ENCODE measurements at regions not wholly inside any gene's neighbourhood (a gene's known extent, or its start where the extent isn't known, plus 50 kb on each side); places are given as distances from the start of the nearest gene placed in this dataset.

DNA sequence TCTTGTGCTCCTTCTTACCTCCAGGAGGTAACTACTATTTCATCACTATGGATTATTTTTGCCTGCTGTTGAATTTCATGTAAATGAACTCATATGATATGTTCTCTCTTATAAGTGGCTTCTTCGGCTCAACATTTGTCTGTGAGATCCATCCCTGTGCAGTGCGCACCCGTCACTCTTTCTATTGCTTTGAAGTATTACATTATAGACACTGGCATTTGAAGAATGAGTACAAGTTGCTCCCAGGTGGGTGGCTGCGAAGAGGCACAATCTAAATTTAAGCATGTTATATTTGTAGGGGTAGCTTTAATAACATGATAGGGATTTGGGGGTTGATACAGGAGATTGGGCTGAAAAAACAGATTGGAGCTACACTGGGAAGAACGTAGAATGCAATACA is 809.7 kb downstream of the CCSER2 start:
- TF ChIP-seq, protein P1, sequence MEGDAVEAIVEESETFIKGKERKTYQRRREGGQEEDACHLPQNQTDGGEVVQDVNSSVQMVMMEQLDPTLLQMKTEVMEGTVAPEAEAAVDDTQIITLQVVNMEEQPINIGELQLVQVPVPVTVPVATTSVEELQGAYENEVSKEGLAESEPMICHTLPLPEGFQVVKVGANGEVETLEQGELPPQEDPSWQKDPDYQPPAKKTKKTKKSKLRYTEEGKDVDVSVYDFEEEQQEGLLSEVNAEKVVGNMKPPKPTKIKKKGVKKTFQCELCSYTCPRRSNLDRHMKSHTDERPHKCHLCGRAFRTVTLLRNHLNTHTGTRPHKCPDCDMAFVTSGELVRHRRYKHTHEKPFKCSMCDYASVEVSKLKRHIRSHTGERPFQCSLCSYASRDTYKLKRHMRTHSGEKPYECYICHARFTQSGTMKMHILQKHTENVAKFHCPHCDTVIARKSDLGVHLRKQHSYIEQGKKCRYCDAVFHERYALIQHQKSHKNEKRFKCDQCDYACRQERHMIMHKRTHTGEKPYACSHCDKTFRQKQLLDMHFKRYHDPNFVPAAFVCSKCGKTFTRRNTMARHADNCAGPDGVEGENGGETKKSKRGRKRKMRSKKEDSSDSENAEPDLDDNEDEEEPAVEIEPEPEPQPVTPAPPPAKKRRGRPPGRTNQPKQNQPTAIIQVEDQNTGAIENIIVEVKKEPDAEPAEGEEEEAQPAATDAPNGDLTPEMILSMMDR (IDR thresholded peaks at IDR 0.05) = no peak
- TF ChIP-seq POLR2A (IDR thresholded peaks at IDR 0.05) (no peak), EP300 (IDR thresholded peaks at IDR 0.05) (no peak), POLR2AphosphoS5 (IDR thresholded peaks at IDR 0.05) (no peak)

Measured in gastroesophageal sphincter (tissue), 3 donors.